ENCODE measurements at regions not wholly inside any gene's neighbourhood (a gene's known extent, or its start where the extent isn't known, plus 50 kb on each side); places are given as distances from the start of the nearest gene placed in this dataset.

- TF ChIP-seq EZH2 (IDR thresholded peaks at IDR 0.05; ENCODE audit: low read length, unreplicated experiment) (no peak), CTCF (conservative IDR thresholded peaks at IDR 0.05; ENCODE audit: low read depth, low read length) (no peak)
Observed at GRCh38 chr1:2903226-2903625, 101.7 kb upstream of the TTC34 start.

Data from PC-3 (cell line).